Sciatic nerve (tissue), 2 donors: ENCODE measurements at regions not wholly inside any gene's neighbourhood (a gene's known extent, or its start where the extent isn't known, plus 50 kb on each side); places are given as distances from the start of the nearest gene placed in this dataset.
A peak's percentile ranks its signal among the peaks of the same experiment; 100 is the strongest.

ENCODE experiments used
- ATAC-seq: fragments of 200-7000 bp; cut with Tn5 transposase; one replicate; pipeline ENCODE4 v1.9.1; 2020; ENCODE audit warnings: mild to moderate bottlenecking, moderate library complexity
- DNase-seq: peaks from one replicate; pipeline ENCODE4 v3.0.0-alpha.2; 2020; ENCODE audit warnings: low spot score
- intact Hi-C: fragments of 100-400 bp; cut with DNase I; formaldehyde crosslinking; loops from one replicate; pipeline ENCODE4 v1.14.2; 2022
- donor health status: DM: no; HTN: no; CAD: no.
- donor health status: DM: no; HTN: no; CAD: no.

DNA sequence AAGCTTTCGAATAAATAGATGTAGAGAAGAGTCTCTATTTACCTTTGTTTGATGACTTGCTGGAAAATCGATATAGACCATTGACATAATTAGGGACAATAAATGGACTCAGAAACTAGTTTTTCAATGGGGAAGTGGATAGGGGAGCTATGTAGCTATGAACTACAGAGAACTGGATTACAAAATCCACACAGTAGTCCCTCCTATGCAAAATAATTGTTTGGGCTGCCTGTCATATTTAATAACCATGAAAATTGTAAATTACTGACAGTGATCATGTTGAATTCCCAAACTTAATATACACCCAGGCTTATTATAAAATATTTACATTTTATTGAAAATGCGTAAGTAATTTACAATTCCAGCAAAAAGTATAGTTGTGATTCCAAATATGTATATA lies 333.1 kb upstream of the FAM241A start:
- intact Hi-C loops: no loop called here
- ATAC-seq: no peak
- DNase-seq: no peak

DNA sequence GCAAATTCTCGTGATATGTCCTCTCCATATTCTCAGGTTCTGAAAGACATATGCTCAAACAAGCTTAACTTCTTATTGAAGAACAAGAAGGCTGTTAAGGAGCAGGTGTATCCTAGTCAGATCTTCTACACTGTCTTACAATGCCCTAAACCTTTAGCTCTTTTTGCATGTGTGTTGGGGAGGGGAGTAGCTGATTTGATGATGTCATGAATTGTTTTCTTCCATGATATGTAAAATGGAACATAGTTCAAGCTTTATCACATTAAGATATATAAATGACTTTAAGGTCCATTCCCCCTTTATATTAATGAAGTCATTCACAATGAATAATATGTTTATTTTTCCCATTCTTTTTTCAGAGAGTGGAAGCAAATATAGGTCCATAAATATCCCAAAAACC lies 332.5 kb upstream of the FAM241A start:
- no peak for DNase-seq
- intact Hi-C loops: no loop called here
- ATAC-seq: no peak

DNA sequence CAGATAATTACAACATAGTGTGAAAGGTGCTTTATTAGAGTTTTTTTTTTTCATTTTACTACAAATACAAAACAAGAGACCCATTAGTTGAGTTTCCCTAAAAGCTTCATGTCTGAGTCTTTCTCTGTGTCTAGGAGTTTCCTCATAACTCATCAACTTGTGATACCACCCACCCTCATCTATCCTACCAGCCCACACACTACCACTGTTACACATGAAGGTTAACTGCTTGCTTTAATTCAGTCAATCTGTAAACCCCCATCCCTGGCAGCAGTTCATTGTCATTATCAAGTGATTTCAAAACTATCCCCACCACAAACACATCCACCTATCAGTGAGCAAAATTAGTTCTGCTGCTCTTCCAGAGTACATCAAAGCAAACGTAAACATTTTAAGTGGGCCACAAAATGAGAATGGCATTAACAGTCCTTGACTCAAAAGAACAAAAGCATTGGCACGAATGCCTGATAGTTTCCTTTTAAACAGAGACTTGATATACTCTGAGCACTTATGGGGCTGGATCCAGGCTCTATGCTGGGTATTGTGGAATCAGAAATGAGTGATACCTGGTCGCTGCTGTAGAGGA lies 331.6 kb upstream of the FAM241A start:
- ATAC-seq: no peak
- intact Hi-C loops: no loop called here
- DNase-seq: no peak

DNA sequence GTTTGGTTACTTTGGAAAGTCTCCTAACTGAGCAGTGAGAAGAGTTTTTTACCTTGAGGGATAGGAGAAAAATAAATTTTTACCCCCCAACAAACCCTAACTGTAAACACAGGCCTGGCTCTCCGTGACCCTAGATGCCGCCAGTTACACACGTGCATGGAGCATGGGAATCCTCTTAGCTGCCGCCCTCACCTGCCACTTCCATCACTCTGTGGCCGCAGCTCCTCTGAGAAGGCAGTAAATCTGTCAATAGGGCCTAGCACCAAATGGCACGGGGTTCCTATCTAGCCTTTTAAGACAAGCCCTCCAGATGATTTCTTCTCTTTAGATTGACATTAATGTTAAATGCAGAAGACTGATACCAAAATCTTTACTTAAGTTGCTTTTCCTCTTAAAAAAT lies 330.3 kb upstream of the FAM241A start:
- ATAC-seq (no peak), DNase-seq (no peak)
- intact Hi-C loops: no loop called here

DNA sequence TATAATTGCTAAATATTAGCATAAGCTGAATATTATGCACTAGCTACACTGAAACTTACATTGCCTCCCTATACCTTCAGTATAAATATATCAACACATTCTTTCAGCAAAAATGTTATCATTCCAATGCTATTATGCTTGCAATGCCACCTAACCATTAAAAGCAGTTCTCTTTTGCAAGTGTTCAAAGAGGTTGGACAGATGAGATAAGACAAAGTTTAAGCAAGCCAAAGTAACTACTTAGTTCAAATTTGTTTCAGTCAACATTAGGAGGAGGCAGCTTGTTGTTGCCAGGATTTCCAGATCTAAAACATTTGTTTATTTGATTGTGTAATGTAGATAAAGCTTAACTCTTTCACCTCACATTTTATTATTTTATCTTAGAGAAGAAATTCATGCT lies 323.9 kb upstream of the FAM241A start:
- DNase-seq (no peak), ATAC-seq (no peak)
- intact Hi-C loops: no loop called here

DNA sequence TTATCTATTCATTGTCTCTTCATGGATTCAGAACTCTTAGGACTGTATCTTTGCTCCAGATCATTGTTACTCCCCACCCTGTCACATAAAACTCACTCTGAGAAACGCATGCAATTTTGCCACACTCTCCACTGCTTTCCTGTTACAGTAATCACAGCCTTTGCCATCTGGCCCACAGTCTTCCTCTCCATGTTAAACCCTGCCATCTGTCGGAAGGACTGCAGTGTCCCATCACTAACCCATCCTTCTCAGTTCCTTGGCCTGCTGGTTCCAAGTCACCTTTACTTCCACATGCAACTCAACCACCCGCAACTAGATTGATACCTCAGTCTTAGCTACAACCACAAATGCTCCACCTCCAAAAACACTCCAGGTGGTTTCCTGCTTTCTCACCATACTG lies 308.7 kb upstream of the FAM241A start:
- ATAC-seq (no peak), DNase-seq (no peak)
- intact Hi-C loops: no loop called here

DNA sequence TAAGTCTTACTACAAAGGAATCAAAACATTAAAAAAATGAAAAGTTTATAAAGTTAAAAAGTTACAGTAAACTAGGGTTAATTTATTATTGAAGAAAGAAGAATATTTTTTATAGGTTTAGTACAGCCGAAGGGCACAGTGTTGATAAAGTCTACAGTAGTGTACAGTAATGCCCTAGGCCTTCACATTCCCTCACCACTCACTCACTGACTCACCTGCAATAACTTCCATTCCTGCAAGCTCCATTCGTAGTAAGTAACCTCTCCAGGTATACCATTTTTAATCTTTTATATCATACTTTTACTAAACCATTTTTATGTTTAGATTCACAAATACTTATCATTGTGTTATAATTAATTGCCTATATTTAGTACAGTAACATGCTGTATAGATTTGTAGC lies 307.5 kb upstream of the FAM241A start:
- no peak for DNase-seq
- ATAC-seq: no peak
- intact Hi-C loops: no loop called here

DNA sequence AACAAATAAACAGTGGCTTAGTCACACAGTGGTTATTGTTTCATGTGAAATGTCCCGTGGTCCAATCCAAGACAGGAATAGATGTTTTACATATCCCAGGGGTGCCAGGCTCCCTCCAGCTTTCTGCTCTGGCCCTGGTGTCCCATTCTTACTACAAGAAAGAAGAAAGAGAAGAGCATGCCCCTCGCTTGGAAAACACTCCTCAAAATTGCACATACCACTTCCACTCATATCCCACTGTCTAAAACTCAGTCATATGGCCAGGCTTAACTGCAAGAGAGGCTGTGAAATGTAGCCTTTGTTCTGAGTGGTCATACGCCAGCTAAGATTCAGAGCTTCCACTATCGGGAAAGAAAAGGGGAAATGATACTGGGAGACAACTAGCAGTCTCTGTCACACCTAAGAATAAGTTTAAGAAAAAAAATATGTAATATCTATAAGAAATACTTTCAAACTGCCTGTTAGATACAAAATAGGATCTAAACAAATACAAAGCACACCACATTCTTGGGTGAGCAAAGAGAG lies 306.8 kb upstream of the FAM241A start:
- DNase-seq: no peak
- ATAC-seq: peak; percentile 36
- intact Hi-C loops: no loop called here

DNA sequence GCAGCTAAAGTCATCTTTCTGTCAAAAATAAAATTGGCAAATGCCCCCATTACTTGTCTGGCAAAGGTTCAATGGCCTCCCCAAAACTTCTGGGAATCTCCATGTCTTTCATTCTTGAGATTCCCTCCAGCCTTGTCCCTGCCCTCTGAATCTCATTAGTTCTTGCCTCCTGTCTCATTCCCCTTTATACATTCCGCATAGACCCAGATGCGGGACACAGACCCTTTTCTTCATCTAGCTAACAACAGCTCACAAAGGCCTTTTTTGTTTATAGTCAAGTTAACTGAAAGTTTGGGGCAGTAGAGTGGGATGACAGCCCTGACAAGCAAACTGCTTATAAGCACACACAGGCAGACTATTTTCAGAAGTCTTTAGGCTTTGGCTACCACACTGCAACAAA lies 306.1 kb upstream of the FAM241A start:
- intact Hi-C loops: no loop called here
- no peak for DNase-seq
- peak; percentile 74 for ATAC-seq

DNA sequence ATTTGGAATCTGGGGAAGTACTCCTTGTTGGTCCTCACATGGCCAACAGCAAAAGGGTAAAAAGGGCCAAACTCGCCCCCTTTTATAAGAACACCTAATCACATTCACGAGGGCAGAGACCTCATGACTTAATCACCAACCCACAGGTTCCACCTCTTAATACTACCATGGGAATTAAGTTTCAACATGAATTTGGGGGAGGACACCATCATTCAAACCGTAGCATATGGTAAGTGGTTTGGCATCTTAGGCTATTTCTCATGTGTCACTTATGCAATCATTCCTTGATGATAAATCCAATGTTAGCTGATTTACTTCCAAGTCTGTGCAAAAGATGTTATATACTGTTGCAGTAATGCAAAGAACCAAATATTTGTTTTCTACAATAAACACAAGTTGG lies 302.9 kb upstream of the FAM241A start:
- DNase-seq (no peak), ATAC-seq (no peak)
- intact Hi-C loops: no loop called here

DNA sequence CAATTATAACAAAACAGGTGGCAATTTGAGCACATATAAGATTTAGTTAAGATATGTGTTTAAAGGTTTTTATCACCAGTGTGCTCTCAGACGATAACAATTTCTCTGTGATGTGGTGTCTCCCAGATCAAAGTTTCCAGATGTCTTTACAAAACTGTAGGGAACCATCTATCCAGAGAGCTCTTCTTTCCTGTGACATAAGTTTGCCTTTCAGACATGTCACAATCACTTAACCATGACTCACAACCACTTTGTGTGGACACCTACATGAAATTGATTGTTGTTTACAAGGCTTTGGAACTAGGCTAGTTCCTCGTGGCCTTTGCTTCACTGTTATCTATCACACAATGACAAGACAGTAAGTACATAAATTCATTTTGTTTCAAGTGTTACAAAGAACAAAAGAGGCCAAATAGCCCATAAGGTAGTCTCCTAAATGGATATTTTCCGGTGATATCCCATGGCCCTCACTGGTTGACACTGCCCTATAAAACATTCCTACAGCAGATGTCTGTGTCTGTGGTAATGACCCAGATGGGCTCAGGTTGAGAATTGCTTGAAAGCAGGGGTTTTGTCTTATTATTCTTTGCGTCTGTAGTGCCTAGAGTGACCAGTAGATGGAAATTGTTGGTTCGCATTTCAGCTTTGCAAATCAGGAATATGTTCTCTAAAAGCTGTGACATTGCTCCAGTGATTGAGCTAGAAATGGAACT lies 297.8 kb upstream of the FAM241A start:
- no peak for DNase-seq
- no peak for ATAC-seq
- intact Hi-C loops: no loop called here

DNA sequence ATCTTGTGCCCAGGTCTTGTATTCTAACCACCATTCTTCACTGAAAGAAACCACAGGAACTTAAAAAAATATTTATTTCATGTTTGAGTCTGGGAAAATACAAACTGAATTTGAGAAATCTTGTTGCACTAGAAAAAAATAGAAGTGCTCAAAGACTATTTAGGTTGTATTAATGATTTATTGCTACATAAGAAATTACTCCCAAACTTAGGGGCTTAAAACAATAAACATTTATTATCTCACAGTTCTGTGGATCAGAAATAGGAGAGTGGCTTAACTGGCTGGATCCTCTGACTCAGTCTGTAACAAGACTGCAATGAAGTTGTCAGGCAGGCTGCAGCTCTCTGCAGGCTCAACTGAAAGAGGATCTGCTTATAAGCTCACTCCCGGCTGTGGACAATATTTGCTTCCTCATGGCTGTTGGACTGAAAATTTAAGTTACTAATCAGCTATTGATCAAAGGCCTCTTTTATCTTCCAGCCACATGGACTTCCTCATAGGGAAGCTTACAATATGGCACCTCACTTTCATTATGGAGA lies 295.4 kb upstream of the FAM241A start:
- DNase-seq (no peak), ATAC-seq (no peak)
- intact Hi-C loops: loop anchor here (10.0 kb wide), 1 partner anchor 205 kb away; no protein-coding TSS in a partner anchor

DNA sequence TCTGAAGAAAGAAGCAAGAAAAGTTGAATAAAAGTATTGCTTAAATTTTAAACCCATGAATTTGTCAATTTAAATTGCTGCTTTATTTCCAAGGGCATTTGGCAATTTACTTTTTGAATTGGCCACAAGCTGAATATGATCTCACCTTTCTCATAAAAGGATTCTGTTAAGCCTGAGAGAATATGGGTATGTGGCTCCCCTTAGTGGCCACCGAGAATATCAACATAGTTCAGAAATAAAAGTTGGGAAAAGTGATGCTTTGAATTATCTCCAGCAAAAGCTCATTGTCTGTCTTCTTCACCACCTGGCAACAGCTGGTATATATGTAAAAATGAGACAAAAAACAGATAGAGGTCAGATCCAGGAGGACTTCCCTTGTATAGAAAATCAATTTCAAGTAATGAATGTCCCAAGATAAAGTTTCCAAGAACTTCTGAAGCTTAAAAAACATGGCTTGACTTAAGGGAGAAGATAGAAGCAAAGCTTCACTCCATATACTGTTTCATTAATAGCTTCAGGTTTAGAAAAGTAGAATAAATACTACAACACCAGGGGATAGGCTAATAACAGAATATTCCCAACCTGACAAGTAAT lies 290.7 kb upstream of the FAM241A start:
- DNase-seq: no peak
- intact Hi-C loops: loop anchor here (10.0 kb wide), 1 partner anchor 210 kb away; no protein-coding TSS in a partner anchor
- no peak for ATAC-seq

DNA sequence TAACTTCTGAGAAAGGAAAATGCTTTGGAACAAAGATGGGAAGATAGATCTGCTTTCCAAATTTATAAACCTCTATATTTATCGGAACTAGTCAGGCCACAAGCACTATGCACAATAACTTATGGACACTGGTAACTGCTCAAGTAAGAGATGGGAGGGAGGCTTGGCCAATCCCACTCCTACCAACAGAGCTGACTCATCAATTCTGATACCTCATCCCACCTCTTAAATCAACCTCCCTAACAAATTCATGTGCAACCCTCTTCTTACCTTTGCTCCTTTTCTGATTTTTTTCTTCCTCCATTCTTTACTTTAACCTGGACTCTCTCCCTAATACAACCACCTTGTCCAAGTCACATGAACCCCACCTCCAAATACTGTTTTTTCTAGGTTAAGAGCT lies 289.9 kb upstream of the FAM241A start:
- intact Hi-C loops: loop anchor here (10.0 kb wide), 1 partner anchor 211 kb away; no protein-coding TSS in a partner anchor
- no peak for ATAC-seq
- no peak for DNase-seq

DNA sequence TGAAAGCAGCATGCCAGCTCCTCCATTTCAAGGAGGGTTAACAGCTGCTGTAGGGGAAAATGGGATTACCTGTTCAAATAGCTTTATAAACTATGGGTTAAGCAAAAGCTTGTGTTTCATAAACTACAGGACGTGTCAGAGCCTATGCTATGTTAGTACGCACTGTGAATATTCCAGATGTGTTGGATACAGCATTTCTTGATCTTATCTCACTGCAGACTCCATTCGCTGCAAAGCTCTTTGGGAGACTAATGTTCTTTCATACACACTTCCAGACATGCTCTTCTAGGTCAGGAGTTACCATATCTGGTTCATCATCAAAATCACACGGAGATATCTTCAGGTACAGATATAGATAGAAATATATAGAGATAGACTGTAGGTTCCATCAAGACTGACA lies 281.2 kb upstream of the FAM241A start:
- ATAC-seq: no peak
- intact Hi-C loops: no loop called here

DNA sequence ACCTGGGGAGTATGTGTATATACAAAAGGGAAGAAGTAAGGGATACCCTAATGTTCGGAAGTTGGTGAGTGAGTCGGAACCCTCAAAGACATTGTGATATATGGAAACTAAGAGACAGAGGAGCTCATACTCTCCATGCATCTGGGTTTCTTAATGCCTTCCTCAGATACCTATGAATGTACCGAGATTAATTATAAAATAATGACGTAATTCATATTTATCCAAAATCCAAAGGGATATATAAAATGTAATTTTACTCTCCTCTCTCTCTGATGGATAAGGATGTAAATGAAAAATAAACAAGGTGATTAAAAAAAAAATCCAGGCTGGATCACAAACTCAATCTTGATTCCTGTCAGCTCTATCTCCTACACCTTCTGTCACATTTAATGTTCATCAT lies 275.9 kb upstream of the FAM241A start:
- ATAC-seq (no peak), DNase-seq (no peak)
- intact Hi-C loops: no loop called here

More for the DNA sequence above, 281.2 kb upstream of the FAM241A start:
- no peak for DNase-seq

DNA sequence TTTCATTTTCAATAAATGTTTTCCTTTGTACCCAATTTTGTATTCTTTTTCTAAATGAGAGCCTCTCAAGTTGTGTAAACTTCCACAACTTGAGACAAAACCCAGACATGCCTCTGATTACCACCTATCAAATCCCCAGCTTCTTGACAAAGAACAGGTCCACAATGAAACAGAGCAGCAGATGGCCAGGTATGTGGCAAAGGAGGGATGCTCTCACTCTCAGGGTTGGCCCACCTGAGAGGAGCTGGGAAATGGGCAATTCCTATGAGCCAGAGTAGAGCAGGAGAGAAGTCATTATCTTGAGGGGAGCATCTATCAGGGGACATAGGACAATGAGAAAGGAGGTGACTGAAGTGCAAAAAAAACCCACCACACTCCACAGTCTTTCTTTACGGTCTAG lies 273.5 kb upstream of the FAM241A start:
- intact Hi-C loops: no loop called here
- DNase-seq (no peak), ATAC-seq (no peak)

DNA sequence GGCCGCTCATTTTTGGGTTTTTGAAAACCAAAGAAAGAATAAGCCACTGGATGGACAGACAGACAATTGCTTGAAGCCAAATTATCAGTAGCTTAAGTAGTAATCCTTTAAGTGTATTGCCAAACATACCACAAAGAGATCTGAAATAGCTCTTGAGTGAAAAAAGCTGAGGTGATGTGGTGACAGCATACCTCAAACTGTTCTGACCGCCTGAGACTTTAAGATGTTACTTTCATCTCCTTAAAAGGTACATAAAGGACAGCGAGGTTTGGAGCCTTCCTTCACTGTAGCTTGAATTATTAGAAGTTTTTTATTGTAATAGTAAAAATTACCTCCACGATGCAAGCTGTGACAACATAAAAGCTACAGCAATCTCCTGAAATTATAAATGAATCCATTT lies 271.5 kb upstream of the FAM241A start:
- intact Hi-C loops: no loop called here
- no peak for ATAC-seq
- DNase-seq: no peak

DNA sequence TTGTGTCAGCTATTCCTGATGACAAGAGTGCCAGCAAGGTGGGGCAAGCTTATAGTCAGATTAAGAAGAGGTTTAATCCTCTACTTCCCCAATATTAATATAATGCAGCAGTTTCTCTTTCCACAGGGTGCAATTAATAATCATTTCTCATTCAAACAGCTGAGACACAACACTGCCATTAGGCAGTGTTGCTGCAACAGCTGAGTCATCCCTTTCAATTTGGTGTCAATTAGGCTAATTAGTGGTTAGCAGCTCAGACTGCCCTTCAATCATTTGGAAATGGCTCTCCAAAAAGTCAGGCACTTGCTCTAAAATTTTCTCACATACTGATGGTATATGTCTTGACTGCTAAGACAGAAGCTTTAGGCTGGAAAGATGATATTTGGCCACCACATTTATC lies 265.7 kb upstream of the FAM241A start:
- intact Hi-C loops: no loop called here

DNA sequence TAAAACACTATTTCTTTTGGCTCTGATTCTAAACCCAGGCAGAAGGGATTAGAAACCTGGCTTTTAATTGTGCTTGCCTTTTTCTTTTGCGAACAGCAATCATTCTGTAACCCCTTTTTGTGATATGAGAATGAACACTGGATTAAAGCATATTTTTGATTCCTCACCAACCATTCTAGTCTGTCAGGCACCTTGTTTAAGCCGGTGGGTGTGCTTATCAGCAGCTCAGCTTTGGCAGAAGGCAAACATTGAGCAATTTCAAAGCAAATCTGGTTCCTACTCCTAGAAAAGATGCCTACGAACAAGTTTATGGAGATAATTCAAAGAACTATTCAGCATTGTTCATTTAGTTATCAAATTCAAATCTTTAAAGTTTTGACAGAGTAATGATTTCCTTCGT lies 265.1 kb upstream of the FAM241A start:
- intact Hi-C loops: no loop called here
- DNase-seq (no peak), ATAC-seq (no peak)

More for the DNA sequence above, 265.7 kb upstream of the FAM241A start:
- ATAC-seq (no peak), DNase-seq (no peak)
